Astrocyte of the cerebellum (primary cell): ENCODE measurements at regions not wholly inside any gene's neighbourhood (a gene's known extent, or its start where the extent isn't known, plus 50 kb on each side); places are given as distances from the start of the nearest gene placed in this dataset.

Source experiments
- DNase-seq: peaks from one replicate; pipeline ENCODE4 v3.0.0-alpha.2; 2011; ENCODE audit warnings: low read depth
- H3K4me3 ChIP-seq: 2 replicates; pipeline ENCODE4 v1.5.1; 2011; ENCODE audit warnings: mild to moderate bottlenecking, low read depth, low read length, moderate library complexity
- CTCF ChIP-seq: IDR thresholded peaks from 2 replicates; pipeline ENCODE4 v1.5.1; 2012; ENCODE audit warnings: low read length, low read depth, moderate library complexity, mild to moderate bottlenecking; ENCODE audit errors: missing control alignments
- in situ Hi-C: cut with HindIII; loops from 2 replicates; pipeline ENCODE4 v1.10.0; 2017; ENCODE audit warnings: low sequenced_read_pairs

DNA sequence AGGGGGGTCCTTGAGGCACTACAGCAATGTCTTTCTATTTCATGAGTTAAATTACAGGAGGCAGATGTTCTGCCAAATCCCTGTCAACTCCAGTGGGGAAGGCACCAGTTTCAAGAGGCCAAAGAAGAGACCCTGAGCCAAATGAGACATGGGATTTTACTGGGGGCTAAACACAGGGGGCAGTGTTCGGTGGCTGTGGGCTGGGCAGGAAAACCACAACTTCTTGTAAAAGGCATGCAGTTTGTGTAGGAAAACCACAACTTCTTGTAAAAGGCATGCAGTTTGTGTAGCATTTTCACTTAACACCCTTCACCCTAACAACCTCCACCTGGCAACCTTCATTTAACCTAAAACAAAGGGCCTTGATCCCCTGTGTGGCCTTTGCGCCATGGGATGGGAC, 61.0 kb downstream of the POLR2M start:
- H3K4me3 ChIP-seq = no peak overlapping the region
- no peak for DNase-seq
- TF ChIP-seq CTCF = no peak
- in situ Hi-C loops = no loop called here

DNA sequence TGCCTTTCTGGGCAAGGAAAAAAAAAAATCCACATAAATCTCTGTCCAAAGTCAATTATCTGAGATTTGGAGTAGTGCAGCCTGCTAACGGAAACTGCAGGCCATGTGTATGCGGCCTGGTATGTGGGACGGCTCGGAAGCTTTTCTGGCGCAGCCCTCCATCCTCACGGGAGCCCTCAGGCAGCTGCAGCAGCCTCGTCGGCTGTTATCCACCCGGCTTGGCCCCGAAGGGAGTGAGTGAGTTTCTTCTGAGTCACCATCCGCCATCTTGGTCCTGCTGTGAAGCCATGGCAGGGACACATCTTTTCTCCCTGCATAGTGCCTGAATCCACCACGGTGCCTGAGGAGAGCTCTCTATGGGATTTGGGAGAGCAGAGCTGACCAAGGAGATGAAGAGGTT, 62.8 kb downstream of the POLR2M start:
- DNase-seq = no peak
- no peak overlapping the region for H3K4me3 ChIP-seq
- TF ChIP-seq CTCF = no peak
- in situ Hi-C loops = no loop called here

- TF ChIP-seq CTCF = no peak
- no peak overlapping the region for H3K4me3 ChIP-seq
- in situ Hi-C loops = no loop called here
- no peak for DNase-seq
Observed at GRCh38 chr15:57770495-57770894, 64.0 kb downstream of the POLR2M start.

DNA sequence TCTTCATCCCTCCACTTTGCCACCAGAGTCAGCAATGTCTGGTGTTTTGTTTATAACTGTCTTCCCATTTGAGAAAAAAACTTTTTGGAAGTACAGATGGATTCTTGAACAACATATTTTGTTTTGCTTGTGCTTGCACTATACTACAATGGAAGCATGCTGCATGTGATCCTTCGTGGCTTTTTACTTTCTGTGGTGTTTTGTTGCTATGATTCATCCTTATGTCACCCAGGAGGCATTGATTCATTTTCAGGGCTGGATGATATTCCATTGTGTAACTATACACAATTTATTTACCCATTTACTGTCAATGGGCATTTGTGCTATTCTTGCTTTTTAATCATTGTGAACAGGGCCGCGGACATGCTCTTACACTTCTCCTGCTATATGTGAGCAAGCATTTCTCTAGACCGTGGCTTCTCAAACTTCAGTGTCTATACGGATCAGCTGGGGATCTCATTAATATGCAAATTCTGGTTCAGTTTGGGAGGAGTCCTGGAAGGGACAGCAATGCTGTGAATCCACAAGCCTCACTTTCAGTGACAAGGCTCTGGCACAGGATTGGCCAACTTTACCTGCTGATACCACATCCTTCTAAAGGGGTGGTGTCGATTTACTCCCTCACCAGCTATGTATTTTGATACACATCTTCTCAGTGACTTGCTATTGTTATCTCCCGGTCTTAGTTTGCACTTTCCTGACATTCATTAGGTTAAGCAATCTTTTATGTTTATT, 65.9 kb downstream of the POLR2M start:
- no peak for DNase-seq
- TF ChIP-seq CTCF = no peak
- in situ Hi-C loops = no loop called here
- H3K4me3 ChIP-seq = no peak overlapping the region

DNA sequence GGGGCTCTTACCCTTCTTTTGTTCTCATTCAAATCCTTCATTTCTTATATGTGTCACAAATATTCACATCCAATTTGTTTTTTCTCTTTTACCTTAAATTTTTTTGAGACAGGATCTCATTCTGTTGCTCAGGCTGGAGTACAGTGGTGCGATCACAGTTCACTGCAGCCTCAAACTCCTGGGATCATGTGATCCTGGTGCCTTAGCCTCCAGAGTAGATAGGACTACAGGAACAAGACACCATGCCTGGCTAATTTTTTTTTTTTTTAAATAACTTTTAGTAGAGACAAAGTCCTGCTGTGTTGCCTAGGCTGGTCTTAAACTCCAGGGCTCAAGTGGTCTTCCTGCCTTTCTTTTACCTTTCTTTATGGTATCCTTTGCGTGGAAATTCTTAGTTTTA, 66.5 kb downstream of the POLR2M start:
- DNase-seq = no peak
- H3K4me3 ChIP-seq = no peak overlapping the region
- in situ Hi-C loops = no loop called here
- TF ChIP-seq CTCF = no peak

DNA sequence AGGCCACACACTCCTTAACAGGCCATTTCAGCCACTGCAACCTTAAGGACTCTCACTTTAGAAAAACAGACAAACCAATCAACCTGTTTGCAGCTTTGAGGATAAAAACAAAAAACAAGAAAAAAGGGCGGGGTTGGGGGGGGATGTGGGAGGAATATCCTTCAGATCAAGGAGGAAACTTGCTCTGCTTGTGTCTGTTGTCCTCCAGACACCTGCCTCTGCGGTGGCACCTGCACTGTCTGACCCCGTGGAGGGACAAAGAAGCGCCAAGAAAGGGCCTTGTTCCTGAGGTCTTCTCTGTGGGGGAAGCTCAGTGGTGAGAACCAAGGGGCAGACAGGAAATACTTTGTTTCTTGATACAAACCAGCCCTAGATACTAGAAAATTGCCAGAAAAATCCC, 70.5 kb downstream of the POLR2M start:
- in situ Hi-C loops = no loop called here
- no peak for DNase-seq
- no peak overlapping the region for H3K4me3 ChIP-seq
- no peak for TF ChIP-seq CTCF
